GM19023 (cell line): ENCODE measurements at regions not wholly inside any gene's neighbourhood (a gene's known extent, or its start where the extent isn't known, plus 50 kb on each side); places are given as distances from the start of the nearest gene placed in this dataset.
"Not testable (repeated sequence)": the region's sequence is repeated elsewhere in the genome, so short reads cannot be mapped to it uniquely, and the experiment has no call there.

Experiments used
- ATAC-seq: cut with Tn5 transposase; IDR thresholded peaks from one replicate; pipeline ENCODE4 v1.9.1; 2021; ENCODE audit warnings: mild to moderate bottlenecking, moderate library complexity; ENCODE audit not compliant: unreplicated experiment

DNA sequence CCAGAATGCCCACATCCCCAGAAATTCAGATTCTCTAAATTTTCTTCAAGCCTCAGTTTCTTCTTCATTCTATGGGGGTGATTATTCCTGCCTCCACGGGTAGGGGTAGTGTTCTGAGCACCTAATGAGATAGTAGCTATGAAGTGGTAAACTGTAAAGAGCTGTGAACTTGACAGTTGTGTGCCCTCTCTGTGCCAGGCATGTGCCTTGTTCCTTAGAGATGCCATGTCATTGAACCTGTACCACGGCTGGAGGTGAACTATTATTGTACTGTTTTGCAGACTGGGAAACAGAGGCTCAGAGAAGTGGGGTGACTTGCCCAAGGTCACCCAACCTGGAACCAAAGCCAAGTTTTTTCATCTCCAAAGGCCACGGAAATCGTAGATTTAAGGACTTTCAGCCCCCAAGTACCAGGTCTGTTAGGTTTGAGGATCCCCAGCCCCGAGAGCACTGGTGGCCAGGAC, 67.7 kb upstream of the SIRPA start:
- no peak for ATAC-seq

DNA sequence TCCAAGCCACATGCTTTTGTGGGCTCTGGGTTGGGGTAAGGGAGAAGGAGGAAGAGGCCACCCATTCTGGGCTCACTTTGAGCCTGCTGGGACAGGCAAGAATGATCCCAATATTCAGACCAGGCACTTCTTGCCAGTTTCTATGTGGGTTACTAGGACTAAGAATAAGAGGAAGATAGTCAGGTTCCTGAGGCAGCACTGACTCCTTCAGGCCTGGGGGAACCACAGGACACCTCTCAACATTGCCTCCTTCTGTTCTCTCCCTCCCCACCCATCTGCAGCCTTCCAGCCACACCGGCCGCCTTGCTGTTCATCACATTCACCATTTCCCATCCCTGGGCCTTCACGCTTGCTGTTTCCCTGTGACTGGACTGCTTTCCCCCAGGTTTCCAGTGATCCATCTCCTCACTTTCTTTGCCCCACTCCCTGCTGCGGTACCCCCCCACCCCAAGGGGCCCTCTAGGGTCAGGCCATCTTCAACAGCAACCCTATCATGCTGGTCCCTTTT, 69.2 kb upstream of the SIRPA start:
- no peak for ATAC-seq

GRCh38 chr20:1825507-1825906, 69.7 kb upstream of the SIRPA start:
- ATAC-seq: no peak

DNA sequence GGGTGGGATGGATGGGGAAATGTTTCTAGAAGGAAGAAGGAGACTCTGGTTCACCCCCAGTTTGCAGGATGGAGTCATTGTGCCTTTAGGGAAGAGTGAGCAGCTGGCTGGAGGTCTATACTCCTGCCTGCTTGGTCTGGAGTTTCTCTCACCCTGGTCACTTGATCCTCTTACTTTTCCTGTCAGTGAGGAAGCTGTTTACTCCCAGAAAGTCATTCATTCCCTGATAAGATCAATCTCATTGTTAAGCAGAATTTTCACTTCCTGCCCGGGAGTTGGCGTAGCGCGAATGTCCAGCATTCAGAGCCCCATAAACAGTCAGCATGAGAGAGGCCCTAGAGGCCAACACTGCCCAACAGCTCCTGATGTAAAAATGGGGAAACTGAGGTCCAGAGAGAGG, 70.4 kb upstream of the SIRPA start:
- ATAC-seq: no peak

DNA sequence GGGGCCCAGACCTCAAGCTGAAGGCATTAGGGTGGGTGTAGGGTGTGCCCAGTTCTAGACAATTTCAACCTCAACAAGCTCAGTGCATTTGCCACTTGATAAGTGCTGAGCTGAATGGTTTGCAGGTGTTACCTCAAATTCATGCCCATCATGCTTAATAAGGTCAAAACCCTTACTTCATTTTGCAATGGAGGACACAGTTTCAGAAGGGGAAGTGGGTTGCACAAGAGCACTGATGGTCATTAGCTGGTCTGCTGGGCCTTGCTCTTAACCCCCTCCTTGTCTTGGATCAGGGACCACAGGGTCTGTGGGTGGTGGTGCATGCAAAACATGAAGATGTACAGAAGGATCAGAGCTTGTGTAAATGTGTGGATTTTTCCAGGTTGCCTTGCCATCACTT, 71.0 kb upstream of the SIRPA start:
- ATAC-seq: no peak

DNA sequence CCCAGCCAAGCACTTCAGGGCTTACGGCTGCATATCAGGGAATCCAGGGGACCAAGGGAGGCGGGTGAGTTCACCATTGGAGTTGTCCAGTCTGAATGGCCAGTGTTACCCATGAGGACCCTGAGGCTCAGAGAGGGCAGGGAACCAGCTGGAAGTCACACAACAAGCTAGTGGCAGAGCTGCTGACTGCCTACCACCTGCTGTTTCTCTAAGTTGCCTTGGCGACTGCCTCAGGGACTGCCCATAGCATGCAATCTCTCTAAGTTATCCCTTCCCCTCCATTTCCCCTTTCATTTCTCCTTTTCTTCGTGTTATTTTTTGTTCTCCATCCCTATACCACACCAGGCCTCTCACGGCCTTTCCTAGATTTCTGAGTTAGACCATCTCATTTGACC, 71.8 kb upstream of the SIRPA start:
- ATAC-seq: no peak

GRCh38 chr20:1822564-1823449, 72.4 kb upstream of the SIRPA start:
- ATAC-seq: no peak

DNA sequence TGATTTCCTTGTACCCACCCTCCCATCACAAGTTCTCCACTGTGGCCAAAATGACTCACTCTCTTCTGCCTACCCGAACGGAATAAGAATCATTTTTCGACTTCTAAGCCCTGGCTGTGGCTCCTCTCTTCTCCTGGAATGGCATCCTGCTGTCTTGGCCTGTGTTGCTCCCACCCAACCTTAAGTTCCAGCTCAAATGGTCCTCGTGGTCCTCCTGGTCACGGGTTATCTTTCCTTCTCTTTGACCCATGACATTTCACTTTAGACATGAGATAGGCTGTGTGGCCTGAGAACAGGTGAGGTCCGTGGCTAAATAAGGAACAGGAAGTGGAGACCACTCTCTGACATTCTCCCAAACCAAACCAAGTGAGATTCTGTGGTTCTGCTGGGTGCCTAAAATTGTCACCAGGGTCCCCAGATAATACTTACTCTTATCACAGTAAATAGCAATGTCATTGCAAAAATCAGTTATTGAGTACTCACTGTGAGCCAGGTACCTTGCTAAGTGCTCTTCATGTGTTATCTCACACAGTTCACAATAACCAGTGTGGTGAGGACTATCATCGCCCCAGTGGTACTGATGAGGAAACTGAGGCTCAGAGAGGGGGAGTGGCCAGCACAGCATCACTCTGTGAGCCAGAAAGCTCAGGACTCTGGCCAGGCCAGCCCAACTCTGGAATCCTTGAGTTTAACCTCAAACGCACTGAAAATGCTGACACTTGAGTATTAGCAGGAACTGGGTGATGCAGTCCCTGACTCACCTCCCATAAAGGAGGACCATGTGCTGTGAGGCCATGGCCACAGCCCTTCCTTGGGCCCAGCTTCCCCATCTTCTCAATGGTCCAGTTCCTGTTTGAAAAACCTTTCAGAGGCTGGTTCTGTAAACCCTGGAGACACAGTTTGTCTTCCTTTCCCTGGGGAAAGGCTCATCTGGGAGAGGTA, 74.8 kb upstream of the SIRPA start:
- no peak for ATAC-seq

DNA sequence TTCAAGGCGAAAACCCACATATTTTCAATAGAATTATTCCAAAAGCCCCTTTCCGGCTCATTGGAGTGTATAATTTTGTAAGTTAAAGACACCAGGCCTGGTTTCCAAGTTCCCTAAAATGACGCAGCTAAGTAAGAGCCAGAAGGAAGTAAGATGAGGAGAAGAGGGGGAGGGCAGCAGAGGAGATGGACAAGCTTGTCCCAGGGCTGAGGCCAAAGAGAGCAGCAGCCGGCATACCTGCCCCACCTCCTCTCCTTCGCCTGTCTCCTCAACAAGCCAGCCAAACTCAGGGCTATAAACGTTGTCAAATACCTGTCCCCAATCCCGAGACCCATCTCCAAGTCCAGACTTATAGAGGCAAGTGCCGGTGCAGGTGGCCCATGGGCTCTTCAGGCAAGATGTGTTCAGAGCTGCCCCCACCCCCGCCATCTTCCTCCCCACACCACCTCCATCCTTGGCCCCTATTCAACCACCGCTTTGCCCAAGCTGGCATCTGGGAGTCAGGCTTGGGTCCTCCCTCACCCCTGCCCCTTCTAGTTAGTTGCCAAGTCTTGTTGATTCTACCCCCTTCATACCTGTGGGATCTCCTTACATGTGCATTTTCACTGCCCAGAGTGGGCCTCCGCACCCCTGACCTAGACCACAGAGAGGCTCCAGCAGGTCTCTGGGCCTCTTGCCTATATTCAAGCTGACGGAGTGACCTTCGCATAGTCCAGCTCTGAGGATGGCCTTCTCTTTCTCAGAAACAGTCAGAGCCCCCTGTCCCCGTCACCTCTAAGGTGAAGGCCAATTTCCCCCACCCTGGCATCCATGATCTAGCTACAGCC, 75.7 kb upstream of the SIRPA start:
- no peak for ATAC-seq

- no peak for ATAC-seq
These were observed 76.3 kb upstream of the SIRPA start for GRCh38 chr20:1818895-1819294.

DNA sequence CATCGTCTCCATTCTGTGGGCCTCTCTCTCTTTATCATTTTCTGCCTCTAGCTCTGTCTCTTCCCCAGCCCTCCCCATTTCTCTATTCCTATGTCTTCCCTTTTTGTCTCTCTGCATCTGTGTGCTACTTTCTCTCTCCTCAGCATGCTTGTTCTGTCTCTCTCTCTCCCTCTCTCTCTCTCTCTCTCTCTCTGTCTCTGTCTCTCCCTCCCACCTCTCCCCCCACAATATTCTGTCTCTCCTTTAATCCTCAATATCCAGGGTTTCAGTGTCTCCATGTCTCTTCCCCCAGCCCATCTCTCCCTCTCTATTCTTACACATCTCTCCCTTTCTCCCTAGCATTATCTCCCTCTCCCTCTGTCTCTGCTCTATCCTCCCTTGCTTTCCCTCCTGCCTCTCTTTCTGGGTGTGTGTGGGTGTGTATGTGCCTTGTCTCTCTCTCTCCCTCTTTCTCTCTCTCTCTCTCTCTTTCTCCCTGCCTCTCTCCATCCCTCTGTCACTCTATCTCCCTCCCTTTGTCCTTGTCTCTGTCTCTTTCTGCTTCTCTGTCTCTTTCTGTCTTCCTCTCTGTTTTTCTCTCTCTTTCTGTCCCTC, 76.9 kb upstream of the SIRPA start:
- no peak for ATAC-seq

DNA sequence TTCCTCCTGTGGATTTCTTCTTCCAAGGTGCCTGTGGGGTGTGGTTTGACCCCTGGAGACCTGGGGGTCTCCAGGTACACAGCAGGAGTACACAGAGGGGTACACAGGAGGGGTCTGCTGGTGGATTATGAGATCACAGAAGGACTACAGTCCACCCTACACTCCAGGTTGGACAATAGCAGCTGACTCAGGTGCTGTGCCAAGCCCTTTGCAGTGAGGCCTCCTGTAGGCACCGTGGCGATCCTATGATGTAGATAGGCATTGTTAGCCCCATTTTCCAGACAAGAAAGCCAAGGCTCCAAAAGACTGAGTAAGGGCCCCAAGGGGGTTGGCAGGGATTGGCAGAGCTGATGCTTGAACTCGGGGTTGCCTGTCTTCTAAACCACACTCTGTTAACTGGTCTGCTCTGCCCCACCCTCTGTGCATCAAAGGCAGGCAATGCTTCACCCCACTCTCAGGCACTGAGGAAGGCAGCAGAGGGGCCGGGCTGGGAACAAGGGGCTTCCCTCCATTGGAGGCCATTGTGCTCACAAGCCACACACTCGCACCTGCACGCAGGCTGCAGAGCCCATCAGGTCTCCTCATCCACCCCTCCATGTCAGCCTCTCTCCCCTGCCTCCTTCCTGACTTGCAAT, 77.5 kb upstream of the SIRPA start:
- no peak for ATAC-seq

GRCh38 chr20:1816384-1817381, 78.5 kb upstream of the SIRPA start:
- ATAC-seq: no peak

DNA sequence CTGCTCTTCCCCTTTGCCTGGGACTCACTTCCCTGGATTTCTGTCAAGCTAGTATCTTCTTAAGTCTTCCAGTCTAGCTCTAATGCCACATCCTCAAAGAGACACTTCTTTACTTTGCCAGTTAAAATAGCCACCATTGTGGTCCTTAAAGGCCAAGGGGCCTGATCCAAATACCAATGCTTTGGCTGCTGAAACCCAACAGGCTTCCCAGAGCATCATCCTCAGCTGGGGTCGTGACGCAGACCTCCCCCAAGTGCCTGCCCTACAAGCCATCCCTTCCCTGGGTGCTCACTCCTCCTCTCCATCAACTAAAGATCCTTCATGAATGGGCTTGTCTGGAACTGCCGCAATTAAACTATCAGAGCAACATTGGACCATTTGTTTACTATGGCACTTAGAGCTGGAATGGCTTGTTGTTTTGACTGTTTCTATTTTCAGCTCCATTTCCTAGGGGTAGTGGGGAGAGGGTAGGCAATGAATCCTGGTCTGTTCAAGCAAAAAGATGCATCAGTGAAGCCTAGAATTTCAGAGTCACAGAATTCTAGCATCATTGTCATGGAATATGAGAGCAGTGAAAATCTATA, 79.6 kb upstream of the SIRPA start:
- no peak for ATAC-seq

DNA sequence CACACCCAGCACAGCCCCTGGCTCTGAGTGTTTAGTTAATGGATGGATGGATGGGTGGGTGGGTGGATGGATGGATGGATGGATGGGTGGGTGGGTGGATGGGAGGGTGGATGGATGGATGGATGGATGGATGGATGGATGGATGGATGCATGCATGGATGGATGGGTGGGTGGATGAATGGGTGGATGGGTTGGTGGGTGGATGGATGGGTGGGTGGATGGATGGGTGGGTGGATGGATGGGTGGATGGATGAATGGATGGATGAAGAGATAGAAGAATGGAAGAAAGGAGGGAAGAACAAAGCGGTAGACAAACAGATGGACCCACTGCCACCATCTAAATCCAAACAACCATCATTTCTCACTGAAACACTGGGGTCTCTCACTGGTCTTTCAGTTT, 80.3 kb upstream of the SIRPA start:
- ATAC-seq: not testable (repeated sequence)

DNA sequence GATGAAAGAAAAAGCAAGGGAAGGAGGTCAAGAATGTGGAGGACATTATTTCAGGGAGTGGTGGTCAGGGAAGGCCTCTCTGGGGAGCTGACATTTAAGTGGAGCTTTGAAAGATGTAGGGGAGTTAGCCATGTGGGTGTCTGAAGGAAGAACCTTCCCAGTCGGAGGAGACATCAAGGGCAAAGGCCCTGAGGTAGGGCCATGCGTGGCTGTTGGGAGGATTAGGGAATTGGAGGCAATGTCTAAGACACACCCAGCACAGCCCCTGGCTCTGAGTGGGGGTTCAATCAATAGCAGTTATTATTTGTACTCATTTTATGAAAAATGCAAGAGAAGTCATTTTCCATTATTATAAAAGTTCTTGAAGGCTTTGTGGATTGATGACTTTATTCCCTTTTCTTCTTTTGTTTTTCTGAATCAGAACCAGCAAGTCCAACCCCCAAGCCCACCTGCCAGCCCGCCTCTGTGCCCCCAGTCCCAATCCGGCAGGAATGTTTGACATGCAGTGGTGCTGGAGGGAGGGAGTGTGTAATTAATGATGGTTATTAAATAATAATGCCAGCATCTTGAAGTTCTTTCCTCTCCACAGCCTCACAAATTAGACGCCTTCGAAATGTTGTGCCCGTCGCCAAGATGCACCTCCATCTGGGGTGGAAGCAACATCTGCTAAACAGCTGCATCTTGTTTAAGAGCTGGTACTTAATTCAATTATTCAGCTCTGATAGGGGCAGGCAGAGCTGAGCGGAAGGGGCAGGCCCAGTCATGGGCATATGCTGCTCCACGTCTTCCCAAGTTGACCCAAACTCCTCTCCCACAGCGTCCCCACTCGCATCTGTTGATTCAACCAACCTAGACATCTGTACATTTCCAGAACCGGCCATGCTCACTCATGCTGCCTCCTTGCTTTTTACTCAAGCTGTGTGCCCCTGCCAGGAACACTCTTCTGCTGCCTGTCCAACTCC, 81.3 kb upstream of the SIRPA start:
- ATAC-seq: no peak

- no peak for ATAC-seq
These were observed 82.1 kb upstream of the SIRPA start for GRCh38 chr20:1813101-1813529.
